LNCAP (cell line): ENCODE measurements at regions not wholly inside any gene's neighbourhood (a gene's known extent, or its start where the extent isn't known, plus 50 kb on each side); places are given as distances from the start of the nearest gene placed in this dataset.

Experiments
- CTCF ChIP-seq: fragments of 450-650 bp; IDR thresholded peaks from 2 replicates; pipeline ENCODE4 v1.5.1; 2017; ENCODE audit warnings: mild to moderate bottlenecking

GRCh38 chr2:145110668-145111356, 590.9 kb upstream of the ZEB2 start:
- TF ChIP-seq CTCF: no peak

GRCh38 chr2:145108959-145109710, 589.2 kb upstream of the ZEB2 start:
- TF ChIP-seq CTCF: no peak

- TF ChIP-seq CTCF: no peak
These were observed 588.5 kb upstream of the ZEB2 start for GRCh38 chr2:145108361-145108778.

- TF ChIP-seq CTCF: no peak
These were observed 586.4 kb upstream of the ZEB2 start for GRCh38 chr2:145106293-145106692.

GRCh38 chr2:145102706-145103105, 582.8 kb upstream of the ZEB2 start:
- no peak for TF ChIP-seq CTCF

- no peak for TF ChIP-seq CTCF
These were observed 580.4 kb upstream of the ZEB2 start for GRCh38 chr2:145100301-145100700.

- no peak for TF ChIP-seq CTCF
These were observed 576.7 kb upstream of the ZEB2 start for GRCh38 chr2:145096582-145096981.
